HepG2 (cell line): ENCODE measurements at regions not wholly inside any gene's neighbourhood (a gene's known extent, or its start where the extent isn't known, plus 50 kb on each side); places are given as distances from the start of the nearest gene placed in this dataset.
"Not testable (repeated sequence)": the region's sequence is repeated elsewhere in the genome, so short reads cannot be mapped to it uniquely, and the experiment has no call there.

Experiments
- ATAC-seq: fragments of 200-7000 bp; cut with Tn5 transposase; 3 replicates; pipeline ENCODE4 v1.9.1; 2020; ENCODE audit warnings: mild to moderate bottlenecking, moderate library complexity
- BruUV-seq: library from RNA; stranded (reverse); fragments of 400-500 nt; replicated peaks from 2 replicates; lab custom pipeline; 2021; lab: Mats Ljungman, UMichigan
- CTCF ChIA-PET: fragments of 300-600 bp; formaldehyde crosslinking; extraction: SDS; loops from one replicate; lab custom pipeline; 2021; ENCODE audit warnings: low total read pairs, inconsistent platforms, low intra/inter-chr PET ratio; lab: Yijun Ruan, JAX
- POLR2A ChIA-PET: fragments of 350-600 bp; sonication (Branson Sonifier 250); formaldehyde crosslinking; loops from one replicate; lab custom pipeline; 2020; ENCODE audit warnings: antibody characterized with exemption, inconsistent platforms; lab: Yijun Ruan, JAX
- DNase-seq: peaks from one replicate; pipeline ENCODE4 v3.0.0-alpha.2; 2015; ENCODE audit warnings: low spot score
- FAIRE-seq: peaks from 3 replicates; lab custom pipeline; 2011; peaks lifted over from hg19 to GRCh38; lab: Jason Lieb, UNC
- H2AFZ ChIP-seq: one replicate; pipeline ENCODE4 v1.6.1; 2011; ENCODE audit warnings: low read length, inconsistent platforms
- H3K27ac ChIP-seq: fragments of 300-600 bp; 3 replicates; pipeline ENCODE4 v1.8.0; 2011; ENCODE audit warnings: mixed run types, mild to moderate bottlenecking, mixed read lengths, low read length, inconsistent platforms; ENCODE audit not compliant: insufficient read depth; ENCODE audit errors: extremely low read length
- H3K27me3 ChIP-seq, 2 experiments: fragments of 200-600 bp in 1 of 2; 2 replicates in 1 of 2; 3 replicates in 1 of 2; pipeline versions ENCODE4 v1.6.0 to v1.8.0; 2011; ENCODE audit warnings: low read length in 2 of 2, mild to moderate bottlenecking in 2 of 2, moderate library complexity in 2 of 2, inconsistent platforms in 1 of 2; ENCODE audit not compliant: insufficient read depth in 2 of 2, control insufficient read depth in 1 of 2
- H3K36me3 ChIP-seq, 2 experiments: fragments of 200-600 bp in 1 of 2; replicated peaks in 1 of 2; 2 replicates in 1 of 2; 3 replicates in 1 of 2; pipeline versions ENCODE4 v1.5.1 to v1.8.0; 2011; ENCODE audit warnings: low read length in 2 of 2, inconsistent platforms in 1 of 2; ENCODE audit not compliant: insufficient read depth in 2 of 2, control insufficient read depth in 1 of 2
- H3K4me1 ChIP-seq: 2 replicates; pipeline ENCODE4 v1.5.1; 2012; ENCODE audit warnings: low read length, inconsistent platforms; ENCODE audit not compliant: insufficient read depth
- H3K4me2 ChIP-seq: 2 replicates; pipeline ENCODE4 v1.6.0; 2011; ENCODE audit warnings: low read depth, low read length, inconsistent platforms
- H3K4me3 ChIP-seq, 3 experiments: fragments of 200-600 bp in 1 of 3; sonication (generic), shearing (Covaris generic) in 1 of 3; replicated peaks in 1 of 3; 2 replicates each; pipeline ENCODE4 v1.5.1; 2011 to 2016; ENCODE audit warnings: low read length in 3 of 3, inconsistent platforms in 2 of 3, low read depth in 2 of 3, mild to moderate bottlenecking in 2 of 3, control low read depth in 1 of 3, mixed read lengths in 1 of 3; ENCODE audit not compliant: insufficient read depth in 1 of 3
- H3K79me2 ChIP-seq: one replicate; pipeline ENCODE4 v1.6.1; 2011; ENCODE audit warnings: low read length, inconsistent platforms; ENCODE audit not compliant: insufficient read depth
- H3K9ac ChIP-seq: 2 replicates; pipeline ENCODE4 v1.6.0; 2011; ENCODE audit warnings: mild to moderate bottlenecking, low read depth, low read length, inconsistent platforms; ENCODE audit not compliant: insufficient read depth
- H3K9me3 ChIP-seq: 2 replicates; pipeline ENCODE4 v1.5.1; 2012; ENCODE audit warnings: mild to moderate bottlenecking, low read length
- H4K20me1 ChIP-seq: 2 replicates; pipeline ENCODE4 v1.6.0; 2011; ENCODE audit warnings: inconsistent platforms, mild to moderate bottlenecking, low read length, moderate library complexity; ENCODE audit not compliant: insufficient read depth
- ARHGAP35 ChIP-seq: sonication (generic); formaldehyde crosslinking; IDR thresholded peaks from 2 replicates; pipeline ENCODE4 v1.9.0; 2022; ENCODE audit warnings: mild to moderate bottlenecking, inconsistent platforms, moderate library complexity, missing genetic modification reagents, borderline replicate concordance
- NFIB ChIP-seq: sonication (generic); formaldehyde crosslinking; IDR thresholded peaks from 2 replicates; pipeline ENCODE4 v1.9.0; 2021; ENCODE audit warnings: missing genetic modification reagents, mild to moderate bottlenecking, borderline replicate concordance
- RBAK ChIP-seq: sonication (generic); formaldehyde crosslinking; IDR thresholded peaks from 2 replicates; pipeline ENCODE4 v1.5.1; 2020; ENCODE audit warnings: mild to moderate bottlenecking, missing genetic modification reagents
- SAFB2 ChIP-seq: sonication (generic); formaldehyde crosslinking; IDR thresholded peaks from 2 replicates; pipeline ENCODE4 v1.5.1; 2020; ENCODE audit warnings: missing genetic modification reagents, low read depth, mild to moderate bottlenecking, borderline replicate concordance
- ZMYM3 ChIP-seq: sonication (generic); formaldehyde crosslinking; IDR thresholded peaks from 2 replicates; pipeline ENCODE4 v1.5.1; 2020; ENCODE audit warnings: mild to moderate bottlenecking, missing genetic modification reagents
- ZNF850 ChIP-seq: sonication (generic); formaldehyde crosslinking; conservative IDR thresholded peaks from 2 replicates; pipeline ENCODE4 v1.9.0; 2021; ENCODE audit warnings: mild to moderate bottlenecking, missing genetic modification reagents
- WGBS: methylation state at CpG from one replicate; pipeline ENCODE4 v1.1.6; 2017; ENCODE audit warnings: low lambda C conversion rate; 5-methylcytosine and 5-hydroxymethylcytosine counted together
- in situ Hi-C: cut with HindIII; loops from 2 replicates; pipeline ENCODE4 v1.10.0; 2017; ENCODE audit warnings: low pct_unique_long_range_greater_than_20kb; ENCODE audit not compliant: extremely low pct_ligation_motif_present
- intact Hi-C: fragments of 100-400 bp; cut with micrococcal nuclease; formaldehyde crosslinking; loops from one replicate; pipeline ENCODE4 v1.10.0; 2022; ENCODE audit not compliant: unreplicated experiment

GRCh38 chr5:7261900-7262299, 134.0 kb upstream of the ADCY2 start (continued):
- TF ChIP-seq NFIB (CRISPR knock-in tag): no peak
- no peak for TF ChIP-seq ZMYM3 (CRISPR knock-in tag)
- TF ChIP-seq SAFB2 (CRISPR knock-in tag): no peak
- TF ChIP-seq ZNF850 (CRISPR knock-in tag): no peak
- no peak for TF ChIP-seq ARHGAP35
- TF ChIP-seq RBAK (CRISPR knock-in tag): no peak

GRCh38 chr5:7263398-7264015, 132.4 kb upstream of the ADCY2 start:
- 0% methylated on average over 4 of the region's 4 CpGs for WGBS
- intact Hi-C loops (loop anchor here (5.0 kb wide), 1 partner anchor 1944 kb away; no protein-coding TSS in a partner anchor), in situ Hi-C loops (loop anchor here (25.0 kb wide), 1 partner anchor 499 kb away; no protein-coding TSS in a partner anchor)
- DNase-seq, H3K4me2 ChIP-seq, ATAC-seq, H2AFZ ChIP-seq, H3K9me3 ChIP-seq, FAIRE-seq, H3K36me3 ChIP-seq, H4K20me1 ChIP-seq, POLR2A ChIA-PET, H3K4me1 ChIP-seq, BruUV-seq, H3K9ac ChIP-seq, H3K79me2 ChIP-seq, H3K4me3 ChIP-seq, H3K27ac ChIP-seq, CTCF ChIA-PET, H3K27me3 ChIP-seq: not testable (repeated sequence)

- FAIRE-seq, H3K79me2 ChIP-seq, POLR2A ChIA-PET, ATAC-seq, BruUV-seq, CTCF ChIA-PET, DNase-seq, H3K4me2 ChIP-seq, H3K36me3 ChIP-seq, H3K9me3 ChIP-seq, H3K27ac ChIP-seq, H3K4me1 ChIP-seq, H3K9ac ChIP-seq, H3K4me3 ChIP-seq, H2AFZ ChIP-seq, H3K27me3 ChIP-seq, H4K20me1 ChIP-seq, intact Hi-C loops: not testable (repeated sequence)
- in situ Hi-C loops: loop anchor here (25.0 kb wide), 1 partner anchor 497 kb away; no protein-coding TSS in a partner anchor
- WGBS: 46% methylated on average over 11 of the region's 17 CpGs
These were observed 130.2 kb upstream of the ADCY2 start for GRCh38 chr5:7265776-7266175.

GRCh38 chr5:7268722-7269121, 127.2 kb upstream of the ADCY2 start:
- FAIRE-seq, H3K36me3 ChIP-seq, H3K79me2 ChIP-seq, H4K20me1 ChIP-seq, H3K9ac ChIP-seq, H3K4me2 ChIP-seq, CTCF ChIA-PET, ATAC-seq, BruUV-seq, H3K4me3 ChIP-seq, H3K27ac ChIP-seq, H3K9me3 ChIP-seq, POLR2A ChIA-PET, DNase-seq, H3K27me3 ChIP-seq, H3K4me1 ChIP-seq, intact Hi-C loops, H2AFZ ChIP-seq: not testable (repeated sequence)
- in situ Hi-C loops: loop anchor here (25.0 kb wide), 1 partner anchor 494 kb away; no protein-coding TSS in a partner anchor
- 32% methylated on average over 9 of the region's 9 CpGs for WGBS
